A549 (cell line): ENCODE measurements at regions not wholly inside any gene's neighbourhood (a gene's known extent, or its start where the extent isn't known, plus 50 kb on each side); places are given as distances from the start of the nearest gene placed in this dataset.

Experiments
- BHLHE40 ChIP-seq: IDR thresholded peaks from 2 replicates; pipeline ENCODE4 v1.6.1; 2012; ENCODE audit warnings: low read depth, low read length, inconsistent platforms
- FOSL2 ChIP-seq, 2 experiments: fragments of 450-650 bp in 1 of 2; fragments of >200 bp in 1 of 2; sonication (Bioruptor Twin) in 1 of 2; formaldehyde crosslinking; IDR thresholded peaks; 2 replicates each; pipeline versions ENCODE4 v1.5.0 to v1.6.1; 2016 to 2020; ENCODE audit warnings: mild to moderate bottlenecking in 1 of 2, moderate library complexity in 1 of 2
- HOXA7 ChIP-seq: fragments of 250-450 bp; sonication (Bioruptor Pico); IDR thresholded peaks from 2 replicates; pipeline ENCODE4 v1.5.0; 2020; ENCODE audit warnings: mild to moderate bottlenecking, moderate library complexity
- KDM1A ChIP-seq: fragments of 200-600 bp; sonication (generic); IDR thresholded peaks from 2 replicates; pipeline ENCODE4 v1.6.1; 2016; ENCODE audit warnings: low read depth, mild to moderate bottlenecking
- MAFK ChIP-seq: fragments of 450-650 bp; IDR thresholded peaks from 2 replicates; pipeline ENCODE4 v1.6.1; 2014; ENCODE audit not compliant: partially characterized antibody
- MYC ChIP-seq: IDR thresholded peaks from 2 replicates; pipeline ENCODE4 v1.6.1; 2012; ENCODE audit warnings: mild to moderate bottlenecking, inconsistent platforms, low read length, improper control_type of control experiment, borderline replicate concordance
- PBX3 ChIP-seq: IDR thresholded peaks from 2 replicates; pipeline ENCODE4 v1.6.1; 2012
- POLR2A ChIP-seq: IDR thresholded peaks from 2 replicates; pipeline ENCODE4 v1.6.1; 2012; ENCODE audit warnings: mild to moderate bottlenecking, low read length
- RARB ChIP-seq: fragments of 250-450 bp; sonication (Bioruptor Pico); IDR thresholded peaks from 2 replicates; pipeline ENCODE4 v1.8.0; 2021; ENCODE audit warnings: mild to moderate bottlenecking, moderate library complexity
- REST ChIP-seq: fragments of 200-600 bp; sonication (generic); IDR thresholded peaks from 2 replicates; pipeline ENCODE4 v1.6.1; 2016; ENCODE audit warnings: antibody characterized with exemption, mild to moderate bottlenecking, moderate library complexity
- USF2 ChIP-seq: fragments of 450-650 bp; IDR thresholded peaks from 2 replicates; pipeline ENCODE4 v1.6.1; 2014; ENCODE audit warnings: antibody characterized with exemption
- TF ChIP-seq, protein P1 (sequence below): fragments of 150-350 bp; IDR thresholded peaks from 2 replicates; pipeline ENCODE4 v1.6.1; 2014; ENCODE audit warnings: low read depth, mild to moderate bottlenecking, low read length
- TF ChIP-seq, protein P2 (sequence below): fragments of >200 bp; sonication (Bioruptor Twin); formaldehyde crosslinking; IDR thresholded peaks from 3 replicates; pipeline ENCODE4 v1.5.1; 2016
- TF ChIP-seq, protein P3 (sequence below): IDR thresholded peaks from 2 replicates; pipeline ENCODE4 v1.6.1; 2012; ENCODE audit warnings: low read depth, borderline replicate concordance

GRCh38 chr11:134781380-134781866 lies 369.4 kb upstream of the B3GAT1 start:
- TF ChIP-seq, protein P1, sequence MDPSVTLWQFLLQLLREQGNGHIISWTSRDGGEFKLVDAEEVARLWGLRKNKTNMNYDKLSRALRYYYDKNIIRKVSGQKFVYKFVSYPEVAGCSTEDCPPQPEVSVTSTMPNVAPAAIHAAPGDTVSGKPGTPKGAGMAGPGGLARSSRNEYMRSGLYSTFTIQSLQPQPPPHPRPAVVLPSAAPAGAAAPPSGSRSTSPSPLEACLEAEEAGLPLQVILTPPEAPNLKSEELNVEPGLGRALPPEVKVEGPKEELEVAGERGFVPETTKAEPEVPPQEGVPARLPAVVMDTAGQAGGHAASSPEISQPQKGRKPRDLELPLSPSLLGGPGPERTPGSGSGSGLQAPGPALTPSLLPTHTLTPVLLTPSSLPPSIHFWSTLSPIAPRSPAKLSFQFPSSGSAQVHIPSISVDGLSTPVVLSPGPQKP, result no peak
- TF ChIP-seq, protein P2, sequence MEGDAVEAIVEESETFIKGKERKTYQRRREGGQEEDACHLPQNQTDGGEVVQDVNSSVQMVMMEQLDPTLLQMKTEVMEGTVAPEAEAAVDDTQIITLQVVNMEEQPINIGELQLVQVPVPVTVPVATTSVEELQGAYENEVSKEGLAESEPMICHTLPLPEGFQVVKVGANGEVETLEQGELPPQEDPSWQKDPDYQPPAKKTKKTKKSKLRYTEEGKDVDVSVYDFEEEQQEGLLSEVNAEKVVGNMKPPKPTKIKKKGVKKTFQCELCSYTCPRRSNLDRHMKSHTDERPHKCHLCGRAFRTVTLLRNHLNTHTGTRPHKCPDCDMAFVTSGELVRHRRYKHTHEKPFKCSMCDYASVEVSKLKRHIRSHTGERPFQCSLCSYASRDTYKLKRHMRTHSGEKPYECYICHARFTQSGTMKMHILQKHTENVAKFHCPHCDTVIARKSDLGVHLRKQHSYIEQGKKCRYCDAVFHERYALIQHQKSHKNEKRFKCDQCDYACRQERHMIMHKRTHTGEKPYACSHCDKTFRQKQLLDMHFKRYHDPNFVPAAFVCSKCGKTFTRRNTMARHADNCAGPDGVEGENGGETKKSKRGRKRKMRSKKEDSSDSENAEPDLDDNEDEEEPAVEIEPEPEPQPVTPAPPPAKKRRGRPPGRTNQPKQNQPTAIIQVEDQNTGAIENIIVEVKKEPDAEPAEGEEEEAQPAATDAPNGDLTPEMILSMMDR, result no peak
- TF ChIP-seq PBX3 (no peak), FOSL2 (IDR thresholded peaks at IDR 0.05) (no peak), FOSL2 (CRISPR knock-in tag; IDR thresholded peaks at IDR 0.05) (no peak), RARB (CRISPR knock-in tag) (no peak), HOXA7 (CRISPR knock-in tag) (no peak), MAFK (no peak), POLR2A (no peak), BHLHE40 (no peak), REST (no peak), USF2 (no peak), KDM1A (no peak), MYC (no peak)
- TF ChIP-seq, protein P3, sequence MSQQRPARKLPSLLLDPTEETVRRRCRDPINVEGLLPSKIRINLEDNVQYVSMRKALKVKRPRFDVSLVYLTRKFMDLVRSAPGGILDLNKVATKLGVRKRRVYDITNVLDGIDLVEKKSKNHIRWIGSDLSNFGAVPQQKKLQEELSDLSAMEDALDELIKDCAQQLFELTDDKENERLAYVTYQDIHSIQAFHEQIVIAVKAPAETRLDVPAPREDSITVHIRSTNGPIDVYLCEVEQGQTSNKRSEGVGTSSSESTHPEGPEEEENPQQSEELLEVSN, result no peak
